C4-2B (cell line): ENCODE measurements at regions not wholly inside any gene's neighbourhood (a gene's known extent, or its start where the extent isn't known, plus 50 kb on each side); places are given as distances from the start of the nearest gene placed in this dataset.

Experiments
- H3K27ac ChIP-seq: fragments of 450-650 bp; 2 replicates; pipeline ENCODE4 v1.5.1; 2017
- CTCF ChIP-seq: fragments of 450-650 bp; conservative IDR thresholded peaks from 2 replicates; pipeline ENCODE4 v1.5.1; 2017; ENCODE audit warnings: mild to moderate bottlenecking
- ZFX ChIP-seq: fragments of 450-650 bp; IDR thresholded peaks from 2 replicates; pipeline ENCODE4 v1.6.1; 2017

- TF ChIP-seq CTCF: no peak
- TF ChIP-seq ZFX: no peak
- H3K27ac ChIP-seq: no peak overlapping the region
Measured at GRCh38 chr4:77432717-77433417, 172.8 kb upstream of the CXCL13 start.

- H3K27ac ChIP-seq: no peak overlapping the region
- TF ChIP-seq CTCF: peak; percentile 63
- no peak for TF ChIP-seq ZFX
Measured at GRCh38 chr4:77433418-77433733, 172.2 kb upstream of the CXCL13 start.

- H3K27ac ChIP-seq: no peak overlapping the region
- TF ChIP-seq CTCF (no peak), ZFX (no peak)
Measured at GRCh38 chr4:77434299-77435092, 171.1 kb upstream of the CXCL13 start.

GRCh38 chr4:77437079-77437478 is 168.5 kb upstream of the CXCL13 start:
- TF ChIP-seq ZFX (no peak), CTCF (no peak)
- no peak overlapping the region for H3K27ac ChIP-seq

- H3K27ac ChIP-seq: no peak overlapping the region
- TF ChIP-seq CTCF: no peak
- no peak for TF ChIP-seq ZFX
Measured at GRCh38 chr4:77438549-77438948, 167.1 kb upstream of the CXCL13 start.

- TF ChIP-seq CTCF (no peak), ZFX (no peak)
- H3K27ac ChIP-seq: no peak overlapping the region
Measured at GRCh38 chr4:77443941-77444340, 161.7 kb upstream of the CXCL13 start.

- no peak overlapping the region for H3K27ac ChIP-seq
- TF ChIP-seq CTCF: no peak
- TF ChIP-seq ZFX: no peak
Measured at GRCh38 chr4:77445823-77446222, 159.8 kb upstream of the CXCL13 start.
